SK-N-SH (cell line): ENCODE measurements at regions not wholly inside any gene's neighbourhood (a gene's known extent, or its start where the extent isn't known, plus 50 kb on each side); places are given as distances from the start of the nearest gene placed in this dataset.
"Not testable (repeated sequence)": the region's sequence is repeated elsewhere in the genome, so short reads cannot be mapped to it uniquely, and the experiment has no call there.

Experiments
- CTCF ChIA-PET: fragments of 300-600, 350-600 bp; formaldehyde crosslinking; extraction: SDS; loops from one replicate; lab custom pipeline; 2021; lab: Yijun Ruan, JAX
- POLR2A ChIA-PET: fragments of 350-600 bp; sonication (Branson Sonifier 250); formaldehyde crosslinking; extraction: SDS; loops from one replicate; lab custom pipeline; 2020; ENCODE audit warnings: antibody characterized with exemption, inconsistent platforms; lab: Yijun Ruan, JAX
- DNase-seq: peaks from one replicate; pipeline ENCODE4 v3.0.0; 2012
- H2AFZ ChIP-seq: fragments of 200-600 bp; sonication (generic); 2 replicates; pipeline ENCODE4 v1.8.1; 2016; ENCODE audit warnings: antibody characterized with exemption, mild to moderate bottlenecking, low read depth
- H3F3A ChIP-seq: fragments of 200-600 bp; sonication (generic); replicated peaks from 2 replicates; pipeline ENCODE3; 2016; ENCODE audit warnings: antibody characterized with exemption, mild to moderate bottlenecking; ENCODE audit not compliant: insufficient read depth
- H3K27ac ChIP-seq, 2 experiments: fragments of 200-500 bp in 1 of 2; fragments of 200-600 bp in 1 of 2; sonication (Bioruptor generic) in 1 of 2; sonication (generic), shearing (Covaris generic) in 1 of 2; 2 replicates each; pipeline versions ENCODE4 v1.5.1 to v1.6.1; 2014 to 2016; ENCODE audit warnings: low read depth in 2 of 2, inconsistent platforms in 1 of 2, low read length in 1 of 2, mild to moderate bottlenecking in 1 of 2, mixed read lengths in 1 of 2
- H3K27me3 ChIP-seq: fragments of 200-600 bp; sonication (generic), shearing (Covaris generic); 2 replicates; pipeline ENCODE4 v1.6.1; 2016; ENCODE audit warnings: mixed run types; ENCODE audit not compliant: insufficient read depth
- H3K36me3 ChIP-seq, 2 experiments: fragments of 200-500 bp in 1 of 2; fragments of 200-600 bp in 1 of 2; sonication (Bioruptor generic) in 1 of 2; sonication (generic) in 1 of 2; replicated peaks in 1 of 2; 2 replicates each; pipeline versions ENCODE3 to v1.5.1; 2014 to 2016; ENCODE audit warnings: low read length in 1 of 2, mild to moderate bottlenecking in 1 of 2; ENCODE audit not compliant: insufficient read depth in 2 of 2, control insufficient read depth in 1 of 2
- H3K4me1 ChIP-seq, 2 experiments: fragments of 200-500 bp in 1 of 2; fragments of 200-600 bp in 1 of 2; sonication (Bioruptor generic) in 1 of 2; sonication (generic), shearing (Covaris generic) in 1 of 2; 2 replicates each; pipeline versions ENCODE4 v1.5.1 to v1.6.1; 2014 to 2016; ENCODE audit warnings: low read depth in 1 of 2, low read length in 1 of 2, mixed run types in 1 of 2; ENCODE audit not compliant: insufficient read depth in 2 of 2, control insufficient read depth in 1 of 2
- H3K4me2 ChIP-seq: fragments of 200-600 bp; sonication (generic), shearing (Covaris generic); 2 replicates; pipeline ENCODE4 v1.6.1; 2017; ENCODE audit warnings: mixed run types
- H3K4me3 ChIP-seq, 2 experiments: fragments of 200-500 bp in 1 of 2; fragments of 200-600 bp in 1 of 2; sonication (Bioruptor generic) in 1 of 2; sonication (generic), shearing (Covaris generic) in 1 of 2; 2 replicates each; pipeline versions ENCODE4 v1.5.1 to v1.8.1; 2014 to 2016; ENCODE audit warnings: low read depth in 2 of 2, inconsistent platforms in 1 of 2, low read length in 1 of 2, mild to moderate bottlenecking in 1 of 2, mixed read lengths in 1 of 2, moderate library complexity in 1 of 2
- H3K79me2 ChIP-seq: fragments of 200-600 bp; sonication (generic); 2 replicates; pipeline ENCODE4 v1.8.1; 2017; ENCODE audit warnings: mild to moderate bottlenecking; ENCODE audit not compliant: insufficient read depth
- H3K9ac ChIP-seq: fragments of 200-600 bp; sonication (generic); 2 replicates; pipeline ENCODE4 v1.6.1; 2017; ENCODE audit warnings: mixed run types
- H3K9me2 ChIP-seq: fragments of 200-600 bp; sonication (generic); 2 replicates; pipeline ENCODE4 v1.6.1; 2017; ENCODE audit warnings: mixed run types
- H3K9me3 ChIP-seq: fragments of 200-600 bp; sonication (generic); 2 replicates; pipeline ENCODE4 v1.6.1; 2017; ENCODE audit warnings: mixed run types, mild to moderate bottlenecking, moderate library complexity
- H4K20me1 ChIP-seq: fragments of 200-600 bp; sonication (generic); 2 replicates; pipeline ENCODE4 v1.6.1; 2017; ENCODE audit warnings: mild to moderate bottlenecking, mixed run types; ENCODE audit not compliant: insufficient read depth
- EP300 ChIP-seq, 2 experiments: IDR thresholded peaks; 2 replicates each; pipeline versions ENCODE4 v1.4.0 to v1.6.1; 2012; ENCODE audit warnings: borderline replicate concordance in 1 of 2, low read depth in 1 of 2, low read length in 1 of 2
- EZH2phosphoT487 ChIP-seq: fragments of 200-600 bp; sonication (generic); IDR thresholded peaks from 2 replicates; pipeline ENCODE4 v1.6.1; 2017; ENCODE audit warnings: low read depth, mixed run types, mild to moderate bottlenecking, antibody characterized with exemption, moderate library complexity, borderline replicate concordance
- FOSL2 ChIP-seq: IDR thresholded peaks from 2 replicates; pipeline ENCODE4 v1.4.0; 2012; ENCODE audit warnings: low read depth, mild to moderate bottlenecking, moderate library complexity, borderline replicate concordance
- JUND ChIP-seq: IDR thresholded peaks from 2 replicates; pipeline ENCODE4 v1.4.0; 2012
- NRF1 ChIP-seq: IDR thresholded peaks from 2 replicates; pipeline ENCODE4 v1.6.1; 2012; ENCODE audit warnings: low read depth, mild to moderate bottlenecking, low read length
- POLR2AphosphoS5 ChIP-seq: IDR thresholded peaks from 2 replicates; pipeline ENCODE4 v1.6.1; 2012; ENCODE audit warnings: low read depth, low read length
- RAD21 ChIP-seq: IDR thresholded peaks from 2 replicates; pipeline ENCODE4 v1.6.1; 2012; ENCODE audit warnings: mild to moderate bottlenecking, low read length
- RCOR1 ChIP-seq: fragments of 150-350 bp; IDR thresholded peaks from 2 replicates; pipeline ENCODE4 v1.6.1; 2017; ENCODE audit warnings: antibody characterized with exemption, low read length
- RXRA ChIP-seq: IDR thresholded peaks from 2 replicates; pipeline ENCODE4 v1.4.0; 2012; ENCODE audit warnings: low read depth, mild to moderate bottlenecking, borderline replicate concordance
- TAF1 ChIP-seq: IDR thresholded peaks from 2 replicates; pipeline ENCODE4 v1.6.1; 2012; ENCODE audit warnings: low read depth, mild to moderate bottlenecking, low read length, moderate library complexity, borderline replicate concordance
- TCF12 ChIP-seq: IDR thresholded peaks from 2 replicates; pipeline ENCODE4 v1.4.0; 2012
- WGBS: methylation state at CpG from one replicate; pipeline ENCODE4 v1.1.6; 2017; ENCODE audit warnings: low lambda C conversion rate; 5-methylcytosine and 5-hydroxymethylcytosine counted together
- TF ChIP-seq, protein P1 (sequence below): fragments of 150-350 bp; IDR thresholded peaks from 2 replicates; pipeline ENCODE4 v1.6.1; 2016; ENCODE audit warnings: mild to moderate bottlenecking, low read depth, low read length
- TF ChIP-seq, protein P2 (sequence below): IDR thresholded peaks from 2 replicates; pipeline ENCODE4 v1.4.0; 2012; ENCODE audit warnings: low read depth, borderline replicate concordance

- TF ChIP-seq, protein P1, sequence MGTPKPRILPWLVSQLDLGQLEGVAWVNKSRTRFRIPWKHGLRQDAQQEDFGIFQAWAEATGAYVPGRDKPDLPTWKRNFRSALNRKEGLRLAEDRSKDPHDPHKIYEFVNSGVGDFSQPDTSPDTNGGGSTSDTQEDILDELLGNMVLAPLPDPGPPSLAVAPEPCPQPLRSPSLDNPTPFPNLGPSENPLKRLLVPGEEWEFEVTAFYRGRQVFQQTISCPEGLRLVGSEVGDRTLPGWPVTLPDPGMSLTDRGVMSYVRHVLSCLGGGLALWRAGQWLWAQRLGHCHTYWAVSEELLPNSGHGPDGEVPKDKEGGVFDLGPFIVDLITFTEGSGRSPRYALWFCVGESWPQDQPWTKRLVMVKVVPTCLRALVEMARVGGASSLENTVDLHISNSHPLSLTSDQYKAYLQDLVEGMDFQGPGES = no peak
- TF ChIP-seq TCF12 = no peak
- TF ChIP-seq RAD21 = no peak
Measured at GRCh38 chr2:228355897-228356296, 174.4 kb upstream of the SPHKAP start (continued).

- CTCF ChIA-PET, H2AFZ ChIP-seq, H4K20me1 ChIP-seq, H3K79me2 ChIP-seq, H3K36me3 ChIP-seq, POLR2A ChIA-PET, H3K9me2 ChIP-seq, H3K4me1 ChIP-seq, H3K4me2 ChIP-seq, H3K27me3 ChIP-seq, H3K4me3 ChIP-seq, H3F3A ChIP-seq, DNase-seq, H3K9ac ChIP-seq, H3K27ac ChIP-seq, H3K9me3 ChIP-seq: not testable (repeated sequence)
- WGBS = 40% methylated on average over 12 of the region's 12 CpGs
Measured at GRCh38 chr2:228352980-228353379, 171.5 kb upstream of the SPHKAP start.

DNA sequence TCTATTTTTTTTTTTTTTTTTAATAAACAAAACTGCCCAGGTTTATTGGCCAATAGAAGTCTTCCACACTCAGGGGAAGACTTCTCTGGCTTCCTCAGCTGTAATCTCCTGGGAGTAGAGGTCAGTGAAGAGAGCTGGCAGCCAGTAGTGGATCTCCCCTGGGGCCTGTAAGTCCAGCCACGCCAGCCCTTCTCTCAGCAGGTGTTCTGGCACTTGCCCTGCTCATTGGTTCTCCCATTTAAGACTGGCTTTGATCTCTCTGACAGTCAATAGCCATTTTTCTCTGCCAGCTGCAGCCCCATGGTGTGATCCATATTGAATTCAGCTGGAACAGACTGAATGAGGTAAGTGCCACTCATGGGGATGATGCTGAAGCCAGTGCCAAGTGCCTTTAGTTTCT is 170.6 kb upstream of the SPHKAP start:
- WGBS = 56% methylated on average over 1 of the region's 1 CpG
- CTCF ChIA-PET = no interaction called here
- H4K20me1 ChIP-seq = no peaks in the 10 kb centered on the region
- no peak for DNase-seq
- no peak overlapping the region for H3K27ac ChIP-seq
- H3K9me3 ChIP-seq = no peaks in the 10 kb centered on the region
- H3K4me3 ChIP-seq = no peak overlapping the region
- H3K9ac ChIP-seq = no peak overlapping the region
- H3K9me2 ChIP-seq = no peaks in the 10 kb centered on the region
- H3F3A ChIP-seq = no peaks in the 10 kb centered on the region
- H3K4me2 ChIP-seq = no peak overlapping the region
- H3K36me3 ChIP-seq = no peaks in the 10 kb centered on the region
- peaks cover 0 to 6% of the 10 kb centered on the region in 2 experiments; a peak in 1 of 4 replicates for H3K4me1 ChIP-seq
- no peaks in the 10 kb centered on the region for H3K79me2 ChIP-seq
- POLR2A ChIA-PET = no interaction called here
- no peak overlapping the region for H2AFZ ChIP-seq
- H3K27me3 ChIP-seq = no peaks in the 10 kb centered on the region
- TF ChIP-seq TCF12 (no peak), JUND (no peak), TAF1 (no peak)
- TF ChIP-seq, protein P2, sequence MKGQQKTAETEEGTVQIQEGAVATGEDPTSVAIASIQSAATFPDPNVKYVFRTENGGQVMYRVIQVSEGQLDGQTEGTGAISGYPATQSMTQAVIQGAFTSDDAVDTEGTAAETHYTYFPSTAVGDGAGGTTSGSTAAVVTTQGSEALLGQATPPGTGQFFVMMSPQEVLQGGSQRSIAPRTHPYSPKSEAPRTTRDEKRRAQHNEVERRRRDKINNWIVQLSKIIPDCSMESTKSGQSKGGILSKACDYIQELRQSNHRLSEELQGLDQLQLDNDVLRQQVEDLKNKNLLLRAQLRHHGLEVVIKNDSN = no peak

DNA sequence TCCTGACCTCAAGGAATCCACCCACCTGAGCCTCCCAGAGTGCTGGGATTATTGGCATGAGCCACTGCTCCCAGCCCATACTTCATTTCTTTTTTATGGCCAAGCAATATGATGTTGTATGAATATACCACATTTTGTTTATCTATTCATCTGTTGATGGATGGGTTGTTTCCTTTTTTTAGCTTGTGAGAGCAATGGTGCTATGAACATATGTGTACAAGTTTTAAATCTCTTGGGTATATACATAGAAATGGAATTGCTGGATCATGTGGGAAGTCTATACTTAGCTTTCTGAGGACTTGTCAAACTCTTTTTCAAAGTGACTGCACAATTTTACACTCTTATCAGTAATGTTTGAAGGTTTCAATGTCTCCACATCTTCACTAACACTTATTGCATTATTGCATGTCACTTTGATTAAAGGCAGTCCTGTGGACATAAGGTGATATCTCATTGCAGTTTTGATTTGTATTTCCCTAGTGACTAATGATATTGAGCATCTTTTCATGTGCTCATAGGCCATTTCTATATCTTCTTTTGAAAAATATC is 167.1 kb upstream of the SPHKAP start:
- Histone ChIP-seq H3K4me3 (no peak overlapping the region), H3K79me2 (no peaks in the 10 kb centered on the region), H2AFZ (no peak overlapping the region), H3K36me3 (no peaks in the 10 kb centered on the region), H3K4me2 (no peak overlapping the region), H3K4me1 (peaks cover 0 to 6% of the 10 kb centered on the region in 2 experiments; a peak in 1 of 4 replicates), H3K9me3 (no peaks in the 10 kb centered on the region), H4K20me1 (no peaks in the 10 kb centered on the region), H3K9ac (no peak overlapping the region), H3K27me3 (no peaks in the 10 kb centered on the region), H3K9me2 (no peaks in the 10 kb centered on the region), H3K27ac (no peak overlapping the region), H3F3A (no peaks in the 10 kb centered on the region)
- ChIA-PET CTCF (interaction anchor here (0.6 kb wide), 1 partner anchor 539 kb away, joined by 4 read pairs; no protein-coding TSS in a partner anchor), POLR2A (no interaction called here)
- no peak for TF ChIP-seq EZH2phosphoT487
- TF ChIP-seq FOSL2 = no peak
- no peak for TF ChIP-seq RCOR1
- no peak for TF ChIP-seq POLR2AphosphoS5
- TF ChIP-seq JUND = no peak
- no peak for TF ChIP-seq EP300 (IDR thresholded peaks at IDR 0.05; ENCODE audit: borderline replicate concordance in 1 of 2, low read depth in 1 of 2, low read length in 1 of 2)
- TF ChIP-seq RXRA = no peak
- no peak for TF ChIP-seq NRF1
- no peak for DNase-seq
